ENCODE measurements at regions not wholly inside any gene's neighbourhood (a gene's known extent, or its start where the extent isn't known, plus 50 kb on each side); places are given as distances from the start of the nearest gene placed in this dataset.

DNA sequence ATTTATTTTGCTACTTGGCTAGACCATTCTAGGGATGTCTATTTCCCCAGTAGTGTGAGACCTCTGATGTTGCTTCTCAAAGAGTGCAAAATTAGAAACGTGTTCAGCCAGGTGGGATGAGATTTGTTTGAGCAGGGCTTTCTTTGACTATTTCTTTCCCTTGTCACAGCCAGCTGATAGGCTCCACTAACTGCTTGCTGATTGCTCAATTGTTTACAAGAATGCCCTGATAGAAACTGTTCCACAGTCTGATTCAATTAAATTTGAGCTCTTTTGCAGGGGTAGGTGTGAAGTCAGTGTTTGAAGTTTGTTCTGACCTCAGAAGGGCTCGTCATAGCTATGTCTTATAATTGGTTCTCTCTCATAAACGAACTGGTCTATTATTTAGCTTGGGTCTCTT is 220.5 kb downstream of the FNDC1 start:
- TF ChIP-seq ZNF274 (IDR thresholded peaks at IDR 0.05; ENCODE audit: low read depth, low read length): no peak
- TF ChIP-seq SUZ12 (IDR thresholded peaks at IDR 0.05; ENCODE audit: extremely low read depth, insufficient read depth, insufficient read length): no peak
- TF ChIP-seq YY1 (IDR thresholded peaks at IDR 0.05; ENCODE audit: insufficient read depth, insufficient read length): no peak

Measured in NT2/D1 (cell line).